ENCODE measurements at regions not wholly inside any gene's neighbourhood (a gene's known extent, or its start where the extent isn't known, plus 50 kb on each side); places are given as distances from the start of the nearest gene placed in this dataset.

DNA sequence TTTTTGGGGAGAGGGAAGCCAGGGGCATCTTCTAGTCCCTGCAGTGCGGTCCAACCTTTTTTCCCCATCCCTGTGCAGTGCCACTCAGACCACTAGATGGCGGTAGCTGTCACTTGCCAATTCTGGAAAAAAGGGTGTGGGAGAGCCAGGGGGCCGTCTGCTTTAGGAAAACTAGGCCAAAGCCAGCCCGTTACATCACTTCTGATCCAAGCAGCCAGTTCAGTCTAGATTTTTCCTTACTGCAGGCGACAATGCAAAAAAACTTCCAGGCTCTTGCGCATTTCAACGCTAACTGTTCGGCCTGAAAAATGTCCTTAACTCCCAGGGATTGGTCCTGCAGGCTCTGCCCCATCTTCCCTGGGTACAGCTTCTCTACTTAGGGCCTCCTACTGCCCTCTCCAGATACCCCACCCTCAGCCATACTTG, 69.2 kb upstream of the CES5A start:
- ChIA-PET POLR2A (no interaction called here), RAD21 (ENCODE audit: unreplicated experiment) (interaction anchor here (1.5 to 3.6 kb wide), 4 partner anchors 259 to 412 kb away, joined by 4 to 16 read pairs (median 7); no protein-coding TSS in a partner anchor), CTCF (interaction anchor here (1.2 to 8.7 kb wide), 8 partner anchors 12 to 375 kb away, joined by 3 to 66 read pairs (median 4); no protein-coding TSS in a partner anchor), SMC1A (ENCODE audit: uncharacterized antibody, unreplicated experiment) (interaction anchor here (0.7 to 1.5 kb wide), 6 partner anchors 24 to 756 kb away, joined by 3 to 7 read pairs (median 3); no protein-coding TSS in a partner anchor)
- Histone ChIP-seq H3K9ac (ENCODE audit: control insufficient read depth, insufficient read depth, low read length) (no peak overlapping the region), H3K4me2 (ENCODE audit: control insufficient read depth, insufficient read depth) (no peak overlapping the region), H3K4me1 (ENCODE audit: control insufficient read depth, insufficient read depth, low read length) (no peaks in the 10 kb centered on the region), H4K20me1 (ENCODE audit: control insufficient read depth, insufficient read depth) (no peaks in the 10 kb centered on the region), H3K79me2 (ENCODE audit: control insufficient read depth, insufficient read depth, low read length) (no peaks in the 10 kb centered on the region), H3K27ac (ENCODE audit: control insufficient read depth, insufficient read depth) (no peak overlapping the region), H3K9me3 (replicated peaks; ENCODE audit: control insufficient read depth, insufficient read depth, low read length) (no peaks in the 10 kb centered on the region), H3K36me3 (ENCODE audit: control insufficient read depth in 2 of 2, insufficient read depth in 2 of 2, low read length in 1 of 2) (no peaks in the 10 kb centered on the region), H3K4me3 (no peak overlapping the region), H2AFZ (ENCODE audit: control insufficient read depth, low read depth, low read length) (no peak overlapping the region), H3K27me3 (replicated peaks in 1 of 2; ENCODE audit: control insufficient read depth in 2 of 2, insufficient read depth in 2 of 2, low read length in 1 of 2) (peaks cover 0 to 2% of the 10 kb centered on the region in 2 experiments; a peak in 2 of 4 replicates)
- intact Hi-C loops (cut with micrococcal nuclease; ENCODE audit: unreplicated experiment) (loop anchor here (1.0 kb wide), 2 partner anchors 259 to 374 kb away; no protein-coding TSS in a partner anchor), in situ Hi-C loops (cut with MboI) (loop anchor here (25.0 kb wide), 1 partner anchor 743 kb away; the partner anchor contains the start of gene MT1X)
- peak; percentile 56 for FAIRE-seq
- peak; percentile 84 for ATAC-seq
- no peak for DNase-seq (ENCODE audit: low read depth, low spot score)
- 35% methylated on average over 8 of the region's 8 CpGs for WGBS (ENCODE audit: insufficient coverage, insufficient replicate concordance, low lambda C conversion rate, missing lambda C conversion rate)
- no peak for TF ChIP-seq FOXM1 (IDR thresholded peaks at IDR 0.05; ENCODE audit: low read depth, low read length)
- TF ChIP-seq RAD51 (IDR thresholded peaks at IDR 0.05), result no peak
- TF ChIP-seq SMC3 (IDR thresholded peaks at IDR 0.05; ENCODE audit: borderline replicate concordance, low read length), result peak; percentile 79
- no peak for TF ChIP-seq MYC (IDR thresholded peaks at IDR 0.05; ENCODE audit: insufficient read depth, insufficient read length, insufficient replicate concordance, low read length, severe bottlenecking)
- peak; percentile 79 for TF ChIP-seq RAD21 (IDR thresholded peaks at IDR 0.05; ENCODE audit: insufficient read depth, low read depth, low read length)
- TF ChIP-seq YY1 (IDR thresholded peaks at IDR 0.05; ENCODE audit: low read depth, low read length), result no peak
- TF ChIP-seq, protein P1, sequence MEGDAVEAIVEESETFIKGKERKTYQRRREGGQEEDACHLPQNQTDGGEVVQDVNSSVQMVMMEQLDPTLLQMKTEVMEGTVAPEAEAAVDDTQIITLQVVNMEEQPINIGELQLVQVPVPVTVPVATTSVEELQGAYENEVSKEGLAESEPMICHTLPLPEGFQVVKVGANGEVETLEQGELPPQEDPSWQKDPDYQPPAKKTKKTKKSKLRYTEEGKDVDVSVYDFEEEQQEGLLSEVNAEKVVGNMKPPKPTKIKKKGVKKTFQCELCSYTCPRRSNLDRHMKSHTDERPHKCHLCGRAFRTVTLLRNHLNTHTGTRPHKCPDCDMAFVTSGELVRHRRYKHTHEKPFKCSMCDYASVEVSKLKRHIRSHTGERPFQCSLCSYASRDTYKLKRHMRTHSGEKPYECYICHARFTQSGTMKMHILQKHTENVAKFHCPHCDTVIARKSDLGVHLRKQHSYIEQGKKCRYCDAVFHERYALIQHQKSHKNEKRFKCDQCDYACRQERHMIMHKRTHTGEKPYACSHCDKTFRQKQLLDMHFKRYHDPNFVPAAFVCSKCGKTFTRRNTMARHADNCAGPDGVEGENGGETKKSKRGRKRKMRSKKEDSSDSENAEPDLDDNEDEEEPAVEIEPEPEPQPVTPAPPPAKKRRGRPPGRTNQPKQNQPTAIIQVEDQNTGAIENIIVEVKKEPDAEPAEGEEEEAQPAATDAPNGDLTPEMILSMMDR (IDR thresholded peaks at IDR 0.05 in 2 of 3, conservative IDR thresholded peaks at IDR 0.05 in 1 of 3; ENCODE audit: control insufficient read depth in 2 of 3, extremely low read depth in 1 of 3, insufficient read depth in 1 of 3, low read depth in 3 of 3, low read length in 3 of 3), result peak; percentile 72 to 94 (median 93)
- no TSS peak for BruUV-seq (replicated peaks)

All from GM12878 (cell line).